ENCODE measurements at regions not wholly inside any gene's neighbourhood (a gene's known extent, or its start where the extent isn't known, plus 50 kb on each side); places are given as distances from the start of the nearest gene placed in this dataset.

DNA sequence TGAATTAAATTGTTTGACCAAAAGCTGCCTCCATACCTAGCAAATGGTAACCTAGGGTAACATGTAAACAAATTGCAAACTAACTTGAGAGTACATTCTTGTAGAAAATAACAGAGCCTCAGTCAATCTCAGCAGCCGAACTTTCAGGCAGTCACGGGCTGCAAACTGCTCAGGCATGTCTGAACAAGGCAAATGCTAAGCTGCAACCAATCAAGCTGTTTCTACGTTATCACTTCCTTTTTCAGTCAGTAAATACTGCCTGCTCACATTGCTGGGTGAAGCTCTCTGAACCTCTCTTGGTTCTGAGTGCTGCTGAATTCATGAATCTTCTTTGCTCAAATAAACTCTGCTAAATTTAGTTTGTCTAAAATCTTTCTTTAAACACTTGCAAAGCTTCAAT lies 1212.4 kb downstream of the SORCS1 start:
- no peaks in the 10 kb centered on the region for H3F3A ChIP-seq (ENCODE audit: insufficient read depth, low read length)
- peak; percentile 33 for DNase-seq
- H3K27me3 ChIP-seq (replicated peaks; ENCODE audit: insufficient read depth, low read length): no peaks in the 10 kb centered on the region
- H3K9me2 ChIP-seq (replicated peaks; ENCODE audit: insufficient read depth, low read length): no peaks in the 10 kb centered on the region
- H2AFZ ChIP-seq (ENCODE audit: low read length): peak overlapping the region; percentile 14; the same call in 1 of the 2 replicates
- no peak overlapping the region for H3K9ac ChIP-seq (ENCODE audit: low read length)
- H3K79me2 ChIP-seq (ENCODE audit: low read length): no peaks in the 10 kb centered on the region
- no peaks in the 10 kb centered on the region for H4K20me1 ChIP-seq (ENCODE audit: insufficient read depth, low read length)
- no peak overlapping the region for H3K4me3 ChIP-seq (ENCODE audit: low read length)
- H3K27ac ChIP-seq (ENCODE audit: low read length): no peak overlapping the region
- H3K4me2 ChIP-seq (ENCODE audit: low read depth, low read length): no peak overlapping the region
- TF ChIP-seq EZH2phosphoT487 (IDR thresholded peaks at IDR 0.05; ENCODE audit: low read length) (no peak), EZH2 (optimal IDR thresholded peaks at IDR 0.05; ENCODE audit: low read depth, low read length) (no peak)
- TF ChIP-seq, protein P1, sequence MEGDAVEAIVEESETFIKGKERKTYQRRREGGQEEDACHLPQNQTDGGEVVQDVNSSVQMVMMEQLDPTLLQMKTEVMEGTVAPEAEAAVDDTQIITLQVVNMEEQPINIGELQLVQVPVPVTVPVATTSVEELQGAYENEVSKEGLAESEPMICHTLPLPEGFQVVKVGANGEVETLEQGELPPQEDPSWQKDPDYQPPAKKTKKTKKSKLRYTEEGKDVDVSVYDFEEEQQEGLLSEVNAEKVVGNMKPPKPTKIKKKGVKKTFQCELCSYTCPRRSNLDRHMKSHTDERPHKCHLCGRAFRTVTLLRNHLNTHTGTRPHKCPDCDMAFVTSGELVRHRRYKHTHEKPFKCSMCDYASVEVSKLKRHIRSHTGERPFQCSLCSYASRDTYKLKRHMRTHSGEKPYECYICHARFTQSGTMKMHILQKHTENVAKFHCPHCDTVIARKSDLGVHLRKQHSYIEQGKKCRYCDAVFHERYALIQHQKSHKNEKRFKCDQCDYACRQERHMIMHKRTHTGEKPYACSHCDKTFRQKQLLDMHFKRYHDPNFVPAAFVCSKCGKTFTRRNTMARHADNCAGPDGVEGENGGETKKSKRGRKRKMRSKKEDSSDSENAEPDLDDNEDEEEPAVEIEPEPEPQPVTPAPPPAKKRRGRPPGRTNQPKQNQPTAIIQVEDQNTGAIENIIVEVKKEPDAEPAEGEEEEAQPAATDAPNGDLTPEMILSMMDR (IDR thresholded peaks at IDR 0.05; ENCODE audit: low read length): no peak
- H3K9me3 ChIP-seq (replicated peaks; ENCODE audit: insufficient read depth, low read length): no peaks in the 10 kb centered on the region
- no peaks in the 10 kb centered on the region for H3K4me1 ChIP-seq (ENCODE audit: low read length)
- H3K36me3 ChIP-seq (replicated peaks; ENCODE audit: insufficient read depth, low read length): no peaks in the 10 kb centered on the region

DNA sequence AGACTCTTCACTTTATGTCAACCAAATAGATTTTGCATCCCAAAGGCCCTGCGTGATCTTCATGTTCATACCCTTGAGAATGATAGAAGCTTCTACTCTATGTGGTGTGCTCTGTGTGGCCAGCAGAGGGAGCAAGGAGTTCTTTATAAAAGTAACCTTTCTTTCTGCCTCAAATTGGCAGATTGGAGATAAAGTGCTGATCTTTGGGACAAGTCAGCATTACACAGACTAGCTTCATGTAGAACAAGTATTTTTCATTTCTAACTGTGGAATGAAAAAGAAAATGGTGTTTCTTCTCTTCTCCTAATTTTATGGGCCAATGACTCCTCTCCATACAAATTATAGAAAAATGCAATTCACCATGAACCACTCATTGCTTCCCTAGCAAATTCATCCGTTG lies 1214.1 kb downstream of the SORCS1 start:
- Histone ChIP-seq H2AFZ (ENCODE audit: low read length) (no peak overlapping the region), H3K27ac (ENCODE audit: low read length) (no peak overlapping the region), H3K27me3 (replicated peaks; ENCODE audit: insufficient read depth, low read length) (no peaks in the 10 kb centered on the region), H3K4me2 (ENCODE audit: low read depth, low read length) (no peak overlapping the region), H3F3A (ENCODE audit: insufficient read depth, low read length) (no peaks in the 10 kb centered on the region), H3K4me1 (ENCODE audit: low read length) (no peaks in the 10 kb centered on the region), H3K4me3 (ENCODE audit: low read length) (no peak overlapping the region), H3K9me3 (replicated peaks; ENCODE audit: insufficient read depth, low read length) (no peaks in the 10 kb centered on the region), H4K20me1 (ENCODE audit: insufficient read depth, low read length) (no peaks in the 10 kb centered on the region), H3K9ac (ENCODE audit: low read length) (no peak overlapping the region), H3K79me2 (ENCODE audit: low read length) (no peaks in the 10 kb centered on the region), H3K9me2 (replicated peaks; ENCODE audit: insufficient read depth, low read length) (no peaks in the 10 kb centered on the region), H3K36me3 (replicated peaks; ENCODE audit: insufficient read depth, low read length) (no peaks in the 10 kb centered on the region)
- DNase-seq: peak; percentile 56
- TF ChIP-seq, protein P1 (IDR thresholded peaks at IDR 0.05; ENCODE audit: low read length): peak; percentile 81
- no peak for TF ChIP-seq EZH2phosphoT487 (IDR thresholded peaks at IDR 0.05; ENCODE audit: low read length)

DNA sequence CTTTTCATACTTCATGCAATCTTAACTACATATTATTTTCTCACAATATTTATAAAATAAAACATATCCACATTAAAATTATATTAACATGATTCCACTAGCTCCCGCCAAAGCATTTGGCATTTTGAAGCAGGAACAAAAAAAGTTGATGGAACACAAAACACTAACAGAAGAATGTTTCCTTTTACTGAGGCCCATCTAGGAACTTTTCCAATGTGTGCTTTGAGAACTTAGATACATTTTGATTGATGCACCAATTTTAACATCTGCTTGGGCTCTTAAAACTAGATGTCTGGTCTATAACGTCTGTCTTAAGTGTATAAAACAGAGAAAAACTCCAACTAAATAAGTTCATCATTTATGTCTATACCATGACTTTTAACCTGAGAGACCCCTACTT lies 1214.8 kb downstream of the SORCS1 start:
- Histone ChIP-seq H4K20me1 (ENCODE audit: insufficient read depth, low read length) (no peaks in the 10 kb centered on the region), H3K9ac (ENCODE audit: low read length) (no peak overlapping the region), H3K27ac (ENCODE audit: low read length) (no peak overlapping the region), H3K27me3 (replicated peaks; ENCODE audit: insufficient read depth, low read length) (no peaks in the 10 kb centered on the region), H3K4me3 (ENCODE audit: low read length) (no peak overlapping the region), H2AFZ (ENCODE audit: low read length) (no peak overlapping the region), H3K4me1 (ENCODE audit: low read length) (no peaks in the 10 kb centered on the region), H3F3A (ENCODE audit: insufficient read depth, low read length) (no peaks in the 10 kb centered on the region), H3K4me2 (ENCODE audit: low read depth, low read length) (no peak overlapping the region), H3K9me3 (replicated peaks; ENCODE audit: insufficient read depth, low read length) (no peaks in the 10 kb centered on the region), H3K9me2 (replicated peaks; ENCODE audit: insufficient read depth, low read length) (no peaks in the 10 kb centered on the region), H3K36me3 (replicated peaks; ENCODE audit: insufficient read depth, low read length) (no peaks in the 10 kb centered on the region), H3K79me2 (ENCODE audit: low read length) (no peaks in the 10 kb centered on the region)
- no peak for TF ChIP-seq EZH2 (optimal IDR thresholded peaks at IDR 0.05; ENCODE audit: low read depth, low read length)
- TF ChIP-seq, protein P1 (IDR thresholded peaks at IDR 0.05; ENCODE audit: low read length): no peak
- no peak for TF ChIP-seq EZH2phosphoT487 (IDR thresholded peaks at IDR 0.05; ENCODE audit: low read length)
- DNase-seq: no peak

Measured in MM.1S (cell line).